AG09309 (cell line): ENCODE measurements at regions not wholly inside any gene's neighbourhood (a gene's known extent, or its start where the extent isn't known, plus 50 kb on each side); places are given as distances from the start of the nearest gene placed in this dataset.
"Not testable (repeated sequence)": the region's sequence is repeated elsewhere in the genome, so short reads cannot be mapped to it uniquely, and the experiment has no call there.

Experiments
- DNase-seq: peaks from one replicate; pipeline ENCODE4 v3.0.0-alpha.2; 2010; ENCODE audit warnings: low read depth
- H3K4me3 ChIP-seq: 2 replicates; pipeline ENCODE4 v1.5.1; 2011; ENCODE audit warnings: mild to moderate bottlenecking, low read depth, low read length, moderate library complexity; ENCODE audit not compliant: control insufficient read depth
- CTCF ChIP-seq: IDR thresholded peaks from 2 replicates; pipeline ENCODE4 v1.5.1; 2011; ENCODE audit warnings: mild to moderate bottlenecking, low read depth, low read length, inconsistent platforms; ENCODE audit not compliant: insufficient read depth, control insufficient read depth; ENCODE audit errors: missing control alignments

- H3K4me3 ChIP-seq = peak overlapping the region; percentile 48
- DNase-seq = not testable (repeated sequence)
Observed at GRCh38 chr20:25852968-25853717, 156.5 kb upstream of the ZNF337 start.

GRCh38 chr20:25850133-25850532 is 153.5 kb upstream of the ZNF337 start:
- DNase-seq, H3K4me3 ChIP-seq: not testable (repeated sequence)

- H3K4me3 ChIP-seq = no peak overlapping the region
- no peak for DNase-seq
- TF ChIP-seq CTCF = no peak
Observed at GRCh38 chr20:25848222-25848621, 151.6 kb upstream of the ZNF337 start.

- not testable (repeated sequence) for DNase-seq, H3K4me3 ChIP-seq
Observed at GRCh38 chr20:25844640-25845039, 148.0 kb upstream of the ZNF337 start.

- not testable (repeated sequence) for DNase-seq, H3K4me3 ChIP-seq
Observed at GRCh38 chr20:25813511-25813910, 116.9 kb upstream of the ZNF337 start.

- DNase-seq, H3K4me3 ChIP-seq: not testable (repeated sequence)
Observed at GRCh38 chr20:25798174-25798993, 101.7 kb upstream of the ZNF337 start.

GRCh38 chr20:25797062-25797461 is 100.4 kb upstream of the ZNF337 start:
- DNase-seq, H3K4me3 ChIP-seq: not testable (repeated sequence)

- not testable (repeated sequence) for H3K4me3 ChIP-seq, DNase-seq
Observed at GRCh38 chr20:25777241-25777640, 80.6 kb upstream of the ZNF337 start.

GRCh38 chr20:25774711-25775110 is 78.1 kb upstream of the ZNF337 start:
- H3K4me3 ChIP-seq, DNase-seq: not testable (repeated sequence)

- H3K4me3 ChIP-seq, DNase-seq: not testable (repeated sequence)
Observed at GRCh38 chr20:25774203-25774602, 77.5 kb upstream of the ZNF337 start.

- DNase-seq, H3K4me3 ChIP-seq: not testable (repeated sequence)
Observed at GRCh38 chr20:25772437-25772836, 75.8 kb upstream of the ZNF337 start.

- not testable (repeated sequence) for DNase-seq, H3K4me3 ChIP-seq
Observed at GRCh38 chr20:25771818-25772217, 75.2 kb upstream of the ZNF337 start.

GRCh38 chr20:25761596-25761995 is 64.9 kb upstream of the ZNF337 start:
- no peak for TF ChIP-seq CTCF
- no peak for DNase-seq
- no peak overlapping the region for H3K4me3 ChIP-seq

- not testable (repeated sequence) for H3K4me3 ChIP-seq, DNase-seq
Observed at GRCh38 chr20:25761046-25761445, 64.4 kb upstream of the ZNF337 start.
